Vagina (tissue), 2 donors: ENCODE measurements at regions not wholly inside any gene's neighbourhood (a gene's known extent, or its start where the extent isn't known, plus 50 kb on each side); places are given as distances from the start of the nearest gene placed in this dataset.
A peak's percentile ranks its signal among the peaks of the same experiment; 100 is the strongest.

ENCODE experiments used
- DNase-seq, 2 donors: peaks; one replicate each; pipeline ENCODE4 v3.0.0-alpha.2; 2017; ENCODE audit errors: extremely low spot score in 2 of 2
- H3K27ac ChIP-seq: fragments of 200-600 bp; sonication (generic); one replicate; pipeline ENCODE4 v1.5.1; 2019
- H3K27me3 ChIP-seq: fragments of 200-600 bp; sonication (generic); one replicate; pipeline ENCODE4 v1.5.1; 2019
- H3K36me3 ChIP-seq, 2 donors: fragments of 200-600 bp; sonication (generic); one replicate each; pipeline ENCODE4 v1.5.1; 2017 to 2019
- H3K4me1 ChIP-seq: fragments of 200-600 bp; sonication (generic); one replicate; pipeline ENCODE4 v1.5.1; 2019
- H3K4me3 ChIP-seq, 2 donors: fragments of 200-600 bp; sonication (generic); 1 replicate in 1 of 2; 2 replicates in 1 of 2; pipeline ENCODE4 v1.5.1; 2016 to 2019
- H3K9me3 ChIP-seq: fragments of 200-600 bp; sonication (generic); one replicate; pipeline ENCODE4 v1.5.1; 2019
- CTCF ChIP-seq, 3 experiments: fragments of 450-650 bp in 2 of 3; fragments of 200-600 bp in 1 of 3; sonication (generic) in 1 of 3; IDR thresholded peaks; one replicate each; pipeline ENCODE4 v1.5.1; 2017 to 2019; ENCODE audit warnings: antibody characterized with exemption in 3 of 3, mild to moderate bottlenecking in 2 of 3, moderate library complexity in 2 of 3
- POLR2A ChIP-seq, 2 donors: fragments of 450-650 bp; IDR thresholded peaks; one replicate each; pipeline ENCODE4 v1.6.1; 2017; ENCODE audit warnings: antibody characterized with exemption in 2 of 2, mild to moderate bottlenecking in 2 of 2, moderate library complexity in 2 of 2
- POLR2AphosphoS5 ChIP-seq, 2 donors: sonication (generic); formaldehyde crosslinking; IDR thresholded peaks; one replicate each; pipeline ENCODE4 v1.9.0; 2017; ENCODE audit warnings: antibody characterized with exemption in 2 of 2, mild to moderate bottlenecking in 2 of 2, low read depth in 1 of 2; ENCODE audit not compliant: insufficient read depth in 1 of 2
- intact Hi-C: fragments of 100-400 bp; cut with DNase I; formaldehyde crosslinking; loops from one replicate; pipeline ENCODE4 v1.15.1; 2023

- Histone ChIP-seq H3K9me3 (no peaks in the 10 kb centered on the region), H3K27ac (peak overlapping the region; percentile 1), H3K4me3 (peak overlapping the region; percentile 39 to 47), H3K36me3 (no peaks in the 10 kb centered on the region), H3K27me3 (peaks cover 18% of the 10 kb centered on the region), H3K4me1 (peaks cover 18% of the 10 kb centered on the region)
- TF ChIP-seq POLR2AphosphoS5 (IDR thresholded peaks at IDR 0.05; ENCODE audit: insufficient read depth in 1 of 2, low read depth in 1 of 2) (no peak), POLR2A (IDR thresholded peaks at IDR 0.05) (no peak), CTCF (IDR thresholded peaks at IDR 0.05) (no peak)
- no peak for DNase-seq
- intact Hi-C loops: no loop called here
These were observed 75.9 kb upstream of the GATA5 start for GRCh38 chr20:62551407-62552323.

- intact Hi-C loops: no loop called here
- Histone ChIP-seq H3K27ac (no peak overlapping the region), H3K9me3 (no peaks in the 10 kb centered on the region), H3K4me3 (no peak overlapping the region), H3K36me3 (no peaks in the 10 kb centered on the region), H3K4me1 (peaks cover 18% of the 10 kb centered on the region), H3K27me3 (peaks cover 18% of the 10 kb centered on the region)
- DNase-seq: no peak
- TF ChIP-seq POLR2AphosphoS5 (IDR thresholded peaks at IDR 0.05; ENCODE audit: insufficient read depth in 1 of 2, low read depth in 1 of 2): no peak
- no peak for TF ChIP-seq CTCF (IDR thresholded peaks at IDR 0.05)
- TF ChIP-seq POLR2A (IDR thresholded peaks at IDR 0.05): no peak
These were observed 76.8 kb upstream of the GATA5 start for GRCh38 chr20:62552613-62553012.

GRCh38 chr20:62553136-62553837, 77.5 kb upstream of the GATA5 start:
- Histone ChIP-seq H3K27me3 (peaks cover 18% of the 10 kb centered on the region), H3K4me1 (peaks cover 18% of the 10 kb centered on the region), H3K36me3 (no peaks in the 10 kb centered on the region), H3K4me3 (no peak overlapping the region), H3K27ac (no peak overlapping the region), H3K9me3 (no peaks in the 10 kb centered on the region)
- TF ChIP-seq POLR2AphosphoS5 (IDR thresholded peaks at IDR 0.05; ENCODE audit: insufficient read depth in 1 of 2, low read depth in 1 of 2) (no peak), CTCF (IDR thresholded peaks at IDR 0.05) (no peak), POLR2A (IDR thresholded peaks at IDR 0.05) (no peak)
- intact Hi-C loops: no loop called here
- no peak for DNase-seq

- intact Hi-C loops: no loop called here
- Histone ChIP-seq H3K27ac (no peak overlapping the region), H3K4me3 (no peak overlapping the region), H3K4me1 (peaks cover 18% of the 10 kb centered on the region), H3K27me3 (peaks cover 18% of the 10 kb centered on the region), H3K36me3 (no peaks in the 10 kb centered on the region), H3K9me3 (no peaks in the 10 kb centered on the region)
- TF ChIP-seq CTCF (IDR thresholded peaks at IDR 0.05) (no peak), POLR2A (IDR thresholded peaks at IDR 0.05) (no peak), POLR2AphosphoS5 (IDR thresholded peaks at IDR 0.05; ENCODE audit: insufficient read depth in 1 of 2, low read depth in 1 of 2) (no peak)
- DNase-seq: no peak
These were observed 78.0 kb upstream of the GATA5 start for GRCh38 chr20:62553838-62554161.
